ENCODE measurements at regions not wholly inside any gene's neighbourhood (a gene's known extent, or its start where the extent isn't known, plus 50 kb on each side); places are given as distances from the start of the nearest gene placed in this dataset.

- H3K79me1 ChIP-seq (ENCODE audit: low read depth in 1 of 2, low read length in 2 of 2) = no peaks in the 10 kb centered on the region
- no peak overlapping the region for H3K4me3 ChIP-seq (ENCODE audit: insufficient read depth, low read depth, low read length)
- no peak overlapping the region for H3K4ac ChIP-seq (ENCODE audit: low read depth, low read length)
- dilution Hi-C loops (cut with HindIII; ENCODE audit: low sequenced_read_pairs, unreplicated experiment) = no loop called here
- no peaks in the 10 kb centered on the region for H3K9me1 ChIP-seq (ENCODE audit: insufficient read depth, low read length)
- no peak overlapping the region for H2BK20ac ChIP-seq (ENCODE audit: low read depth, low read length)
- no peaks in the 10 kb centered on the region for H4K20me1 ChIP-seq (ENCODE audit: insufficient read depth, low read length)
- intact Hi-C loops (cut with micrococcal nuclease) = loop anchor here (10.0 kb wide), 2 partner anchors 189 to 609 kb away; no protein-coding TSS in a partner anchor
- H3K9me3 ChIP-seq (ENCODE audit: control insufficient read depth, insufficient read depth, low read length) = peaks cover 4% of the 10 kb centered on the region; the same call in 1 of the 2 replicates
- H3K56ac ChIP-seq (ENCODE audit: extremely low read depth, insufficient read depth, low read length) = no peak overlapping the region
- BruUV-seq (replicated peaks) = no TSS peak
- in situ Hi-C loops (cut with MboI; ENCODE audit: low sequenced_read_pairs) = no loop called here
- H3K18ac ChIP-seq (ENCODE audit: low read depth, low read length) = no peak overlapping the region
- H2BK120ac ChIP-seq (ENCODE audit: low read depth, low read length) = no peak overlapping the region
- H2AK5ac ChIP-seq (ENCODE audit: low read depth, low read length) = no peak overlapping the region
- no peak overlapping the region for H4K5ac ChIP-seq (ENCODE audit: low read depth, low read length)
- no peak overlapping the region for H3K4me2 ChIP-seq (ENCODE audit: low read depth, low read length)
- H3K4me1 ChIP-seq (ENCODE audit: control insufficient read depth, insufficient read depth, low read length) = peaks cover 2% of the 10 kb centered on the region
- H3K9ac ChIP-seq (ENCODE audit: low read depth, low read length) = no peak overlapping the region
- no peaks in the 10 kb centered on the region for H3K36me3 ChIP-seq (ENCODE audit: control insufficient read depth, insufficient read depth, low read length)
- ATAC-seq (ENCODE audit: low read depth) = no peak
- WGBS, 2 experiments (ENCODE audit: extremely low coverage in 2 of 2, insufficient read length in 1 of 2) = no CpG with 5 or more reads among the region's 1 CpG
- ChIA-PET POLR2A (ENCODE audit: unreplicated experiment) (no interaction called here), CTCF (no interaction called here)
- no peak overlapping the region for H2BK5ac ChIP-seq (ENCODE audit: low read depth, low read length, poor library complexity, severe bottlenecking)
- no peak overlapping the region for H2AFZ ChIP-seq (replicated peaks; ENCODE audit: low read length, poor library complexity)
- H4K91ac ChIP-seq (ENCODE audit: insufficient read depth, low read depth, low read length) = no peak overlapping the region
- H2AK9ac ChIP-seq (replicated peaks; ENCODE audit: low read depth, low read length, poor library complexity) = no peak overlapping the region
- H4K8ac ChIP-seq (ENCODE audit: low read depth in 2 of 2, low read length in 2 of 2) = no peak overlapping the region
- TF ChIP-seq, protein P1, sequence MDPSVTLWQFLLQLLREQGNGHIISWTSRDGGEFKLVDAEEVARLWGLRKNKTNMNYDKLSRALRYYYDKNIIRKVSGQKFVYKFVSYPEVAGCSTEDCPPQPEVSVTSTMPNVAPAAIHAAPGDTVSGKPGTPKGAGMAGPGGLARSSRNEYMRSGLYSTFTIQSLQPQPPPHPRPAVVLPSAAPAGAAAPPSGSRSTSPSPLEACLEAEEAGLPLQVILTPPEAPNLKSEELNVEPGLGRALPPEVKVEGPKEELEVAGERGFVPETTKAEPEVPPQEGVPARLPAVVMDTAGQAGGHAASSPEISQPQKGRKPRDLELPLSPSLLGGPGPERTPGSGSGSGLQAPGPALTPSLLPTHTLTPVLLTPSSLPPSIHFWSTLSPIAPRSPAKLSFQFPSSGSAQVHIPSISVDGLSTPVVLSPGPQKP (IDR thresholded peaks at IDR 0.05; ENCODE audit: borderline replicate concordance, low read depth, low read length) = no peak
- TF ChIP-seq RFX5 (IDR thresholded peaks at IDR 0.05; ENCODE audit: low read depth, low read length) = no peak
- no peak for TF ChIP-seq RCOR1 (IDR thresholded peaks at IDR 0.05; ENCODE audit: insufficient replicate concordance, low read length)
- TF ChIP-seq SMC3 (IDR thresholded peaks at IDR 0.05; ENCODE audit: low read depth, low read length) = no peak
- TF ChIP-seq NFE2L2 (IDR thresholded peaks at IDR 0.05; ENCODE audit: low read depth, low read length) = no peak
- no peak for TF ChIP-seq POLR2A (IDR thresholded peaks at IDR 0.05; ENCODE audit: low read depth, low read length)
- TF ChIP-seq FOS (IDR thresholded peaks at IDR 0.05; ENCODE audit: low read depth, low read length) = no peak
- no peak overlapping the region for H3K27ac ChIP-seq (ENCODE audit: insufficient read depth, low read length)
- DNase-seq = no peak
- H3K14ac ChIP-seq (replicated peaks; ENCODE audit: low read depth, low read length) = no peak overlapping the region
- H3K23ac ChIP-seq (ENCODE audit: low read depth, low read length) = no peak overlapping the region
- no peak overlapping the region for H2BK15ac ChIP-seq (ENCODE audit: low read depth, low read length)
- peaks cover 46% of the 10 kb centered on the region for H3K27me3 ChIP-seq (ENCODE audit: control insufficient read depth, insufficient read depth, low read length)
Measured at GRCh38 chr15:70463453-70463834, 299.9 kb downstream of the UACA start.
